IMR-90 (cell line): ENCODE measurements at regions not wholly inside any gene's neighbourhood (a gene's known extent, or its start where the extent isn't known, plus 50 kb on each side); places are given as distances from the start of the nearest gene placed in this dataset.

Experiments used
- ATAC-seq: fragments of 200-7000 bp; cut with Tn5 transposase; 2 replicates; pipeline ENCODE4 v1.9.1; 2020; ENCODE audit warnings: low read depth, mild to moderate bottlenecking, moderate library complexity
- BruUV-seq: library from RNA; stranded (reverse); fragments of 400-500 nt; replicated peaks from 2 replicates; lab custom pipeline; 2021; lab: Mats Ljungman, UMichigan
- CTCF ChIA-PET: fragments of 300-600 bp; formaldehyde crosslinking; extraction: SDS; loops from one replicate; lab custom pipeline; 2021; ENCODE audit warnings: antibody characterized with exemption; lab: Yijun Ruan, JAX
- POLR2A ChIA-PET: fragments of 300-600 bp; sonication (Branson Sonifier 250); formaldehyde crosslinking; loops from one replicate; lab custom pipeline; 2022; ENCODE audit warnings: antibody characterized with exemption; ENCODE audit not compliant: unreplicated experiment; lab: Charles Lee
- DNase-seq: peaks from one replicate; pipeline ENCODE4 v3.0.0; 2013
- H2AFZ ChIP-seq: replicated peaks from 2 replicates; pipeline ENCODE3; 2013; ENCODE audit warnings: low read length, mild to moderate bottlenecking; ENCODE audit not compliant: poor library complexity
- H2AK5ac ChIP-seq: 2 replicates; pipeline ENCODE4 v1.6.1; 2013; ENCODE audit warnings: low read depth, low read length, inconsistent platforms
- H2AK9ac ChIP-seq: replicated peaks from 2 replicates; pipeline ENCODE3; 2013; ENCODE audit warnings: mild to moderate bottlenecking, low read depth, low read length, moderate library complexity; ENCODE audit not compliant: poor library complexity
- H2BK120ac ChIP-seq: 2 replicates; pipeline ENCODE4 v1.6.1; 2013; ENCODE audit warnings: low read depth, low read length, inconsistent platforms
- H2BK15ac ChIP-seq: 3 replicates; pipeline ENCODE4 v1.6.1; 2013; ENCODE audit warnings: low read depth, low read length, inconsistent platforms
- H2BK20ac ChIP-seq: 2 replicates; pipeline ENCODE4 v1.6.1; 2013; ENCODE audit warnings: low read depth, mild to moderate bottlenecking, inconsistent platforms, low read length, moderate library complexity
- H2BK5ac ChIP-seq: 2 replicates; pipeline ENCODE4 v1.6.1; 2013; ENCODE audit warnings: mild to moderate bottlenecking, low read depth, low read length, inconsistent platforms; ENCODE audit not compliant: poor library complexity, severe bottlenecking
- H3K14ac ChIP-seq: replicated peaks from 2 replicates; pipeline ENCODE4 v1.6.1; 2013; ENCODE audit warnings: low read depth, low read length, inconsistent platforms
- H3K18ac ChIP-seq: 2 replicates; pipeline ENCODE4 v1.6.1; 2013; ENCODE audit warnings: low read depth, low read length, control low read depth
- H3K23ac ChIP-seq: 2 replicates; pipeline ENCODE4 v1.6.1; 2013; ENCODE audit warnings: low read depth, low read length, inconsistent platforms
- H3K27ac ChIP-seq: 2 replicates; pipeline ENCODE4 v1.5.1; 2013; ENCODE audit warnings: mild to moderate bottlenecking, control low read depth, low read length; ENCODE audit not compliant: insufficient read depth
- H3K27me3 ChIP-seq: 2 replicates; pipeline ENCODE4 v1.6.1; 2013; ENCODE audit warnings: low read length; ENCODE audit not compliant: control insufficient read depth, insufficient read depth
- H3K36me3 ChIP-seq: 2 replicates; pipeline ENCODE4 v1.6.1; 2013; ENCODE audit warnings: low read length, mixed read lengths; ENCODE audit not compliant: control insufficient read depth, insufficient read depth
- H3K4ac ChIP-seq: 2 replicates; pipeline ENCODE4 v1.6.1; 2013; ENCODE audit warnings: low read depth, low read length, inconsistent platforms
- H3K4me1 ChIP-seq: 2 replicates; pipeline ENCODE4 v1.6.1; 2013; ENCODE audit warnings: low read length, mixed read lengths; ENCODE audit not compliant: control insufficient read depth, insufficient read depth
- H3K4me2 ChIP-seq: 2 replicates; pipeline ENCODE4 v1.6.1; 2013; ENCODE audit warnings: low read depth, mild to moderate bottlenecking, control low read depth, low read length, moderate library complexity
- H3K4me3 ChIP-seq: 2 replicates; pipeline ENCODE4 v1.5.1; 2013; ENCODE audit warnings: low read depth, mild to moderate bottlenecking, control low read depth, low read length, moderate library complexity; ENCODE audit not compliant: insufficient read depth
- H3K56ac ChIP-seq: 2 replicates; pipeline ENCODE4 v1.6.1; 2013; ENCODE audit warnings: low read length, inconsistent platforms; ENCODE audit not compliant: insufficient read depth; ENCODE audit errors: extremely low read depth
- H3K79me1 ChIP-seq, 2 experiments: 2 replicates each; pipeline ENCODE4 v1.6.1; 2013; ENCODE audit warnings: low read length in 2 of 2, inconsistent platforms in 1 of 2, low read depth in 1 of 2
- H3K9ac ChIP-seq: 2 replicates; pipeline ENCODE4 v1.6.1; 2013; ENCODE audit warnings: low read depth, low read length, control low read depth
- H3K9me1 ChIP-seq: 2 replicates; pipeline ENCODE4 v1.6.1; 2013; ENCODE audit warnings: low read length, inconsistent platforms; ENCODE audit not compliant: insufficient read depth
- H3K9me3 ChIP-seq: 2 replicates; pipeline ENCODE4 v1.6.1; 2013; ENCODE audit warnings: low read length; ENCODE audit not compliant: control insufficient read depth, insufficient read depth
- H4K20me1 ChIP-seq: 2 replicates; pipeline ENCODE4 v1.6.1; 2013; ENCODE audit warnings: low read length, inconsistent platforms; ENCODE audit not compliant: insufficient read depth
- H4K5ac ChIP-seq: 2 replicates; pipeline ENCODE4 v1.6.1; 2013; ENCODE audit warnings: mild to moderate bottlenecking, low read depth, low read length, control low read depth
- H4K8ac ChIP-seq, 2 experiments: 2 replicates each; pipeline ENCODE4 v1.6.1; 2013; ENCODE audit warnings: low read depth in 2 of 2, low read length in 2 of 2, control low read depth in 1 of 2, inconsistent platforms in 1 of 2
- H4K91ac ChIP-seq: 2 replicates; pipeline ENCODE4 v1.6.1; 2013; ENCODE audit warnings: low read depth, low read length, inconsistent platforms; ENCODE audit not compliant: insufficient read depth
- BHLHE40 ChIP-seq: fragments of 150-350 bp; IDR thresholded peaks from 2 replicates; pipeline ENCODE4 v1.6.1; 2016; ENCODE audit warnings: mild to moderate bottlenecking, low read depth, low read length
- CEBPB ChIP-seq: IDR thresholded peaks from 2 replicates; pipeline ENCODE4 v1.6.1; 2012; ENCODE audit warnings: low read depth, low read length, improper control_type of control experiment
- CHD1 ChIP-seq: IDR thresholded peaks from 2 replicates; pipeline ENCODE4 v1.6.1; 2012; ENCODE audit warnings: low read depth, low read length, improper control_type of control experiment
- FOS ChIP-seq: fragments of 150-350 bp; IDR thresholded peaks from 2 replicates; pipeline ENCODE4 v1.6.1; 2016; ENCODE audit warnings: low read depth, low read length
- MAFK ChIP-seq: IDR thresholded peaks from 2 replicates; pipeline ENCODE4 v1.6.1; 2012; ENCODE audit warnings: low read depth, low read length, improper control_type of control experiment
- MAZ ChIP-seq: IDR thresholded peaks from 2 replicates; pipeline ENCODE4 v1.6.1; 2012; ENCODE audit warnings: low read depth, mild to moderate bottlenecking, low read length, improper control_type of control experiment, moderate library complexity, borderline replicate concordance
- MXI1 ChIP-seq: IDR thresholded peaks from 2 replicates; pipeline ENCODE4 v1.6.1; 2012; ENCODE audit warnings: low read depth, mild to moderate bottlenecking, low read length, moderate library complexity, borderline replicate concordance
- NFE2L2 ChIP-seq: fragments of 150-350 bp; IDR thresholded peaks from 2 replicates; pipeline ENCODE4 v1.6.1; 2016; ENCODE audit warnings: low read depth, mild to moderate bottlenecking, low read length
- POLR2A ChIP-seq: IDR thresholded peaks from 2 replicates; pipeline ENCODE4 v1.6.1; 2012; ENCODE audit warnings: mild to moderate bottlenecking, low read depth, low read length
- RAD21 ChIP-seq: IDR thresholded peaks from 2 replicates; pipeline ENCODE4 v1.6.1; 2012; ENCODE audit warnings: low read length, improper control_type of control experiment
- RCOR1 ChIP-seq: IDR thresholded peaks from 2 replicates; pipeline ENCODE4 v1.6.1; 2012; ENCODE audit warnings: mild to moderate bottlenecking, low read length, improper control_type of control experiment; ENCODE audit not compliant: insufficient replicate concordance
- RFX5 ChIP-seq: IDR thresholded peaks from 2 replicates; pipeline ENCODE4 v1.8.0; 2012; ENCODE audit warnings: low read depth, mild to moderate bottlenecking, low read length, moderate library complexity
- SMC3 ChIP-seq: fragments of 150-350 bp; IDR thresholded peaks from 2 replicates; pipeline ENCODE4 v1.6.1; 2016; ENCODE audit warnings: low read depth, mild to moderate bottlenecking, antibody characterized with exemption, low read length, moderate library complexity
- WGBS, 2 experiments: methylation state at CpG; one replicate each; pipeline versions ENCODE4 v1.1.5 to v1.1.7; 2013; ENCODE audit warnings: missing lambda C conversion rate in 2 of 2; ENCODE audit not compliant: insufficient read length in 1 of 2; ENCODE audit errors: extremely low coverage in 2 of 2; 5-methylcytosine and 5-hydroxymethylcytosine counted together
- dilution Hi-C: fragments of 300-500 bp; cut with HindIII; formaldehyde crosslinking; loops from one replicate; pipeline ENCODE4 v1.14.3; 2018; ENCODE audit warnings: low sequenced_read_pairs; ENCODE audit not compliant: unreplicated experiment
- in situ Hi-C: fragments of 300-500 bp; cut with MboI; formaldehyde crosslinking; loops from 3 replicates; pipeline ENCODE4 v1.14.3; 2019; ENCODE audit warnings: low sequenced_read_pairs, inconsistent platforms, mixed read lengths
- intact Hi-C: fragments of 100-400 bp; cut with micrococcal nuclease; formaldehyde crosslinking; loops from 2 replicates; pipeline ENCODE4 v1.10.0; 2022
- TF ChIP-seq, protein P1 (sequence below): conservative IDR thresholded peaks from 2 replicates; pipeline ENCODE4 v1.5.1; 2012; ENCODE audit warnings: mild to moderate bottlenecking, low read depth, low read length, improper control_type of control experiment
- TF ChIP-seq, protein P2 (sequence below): fragments of 150-350 bp; IDR thresholded peaks from 2 replicates; pipeline ENCODE4 v1.6.1; 2017; ENCODE audit warnings: mild to moderate bottlenecking, antibody characterized with exemption, low read length, low read depth
- TF ChIP-seq, protein P3 (sequence below): fragments of 150-350 bp; IDR thresholded peaks from 2 replicates; pipeline ENCODE4 v1.6.1; 2016; ENCODE audit warnings: low read depth, mild to moderate bottlenecking, low read length, moderate library complexity, borderline replicate concordance

DNA sequence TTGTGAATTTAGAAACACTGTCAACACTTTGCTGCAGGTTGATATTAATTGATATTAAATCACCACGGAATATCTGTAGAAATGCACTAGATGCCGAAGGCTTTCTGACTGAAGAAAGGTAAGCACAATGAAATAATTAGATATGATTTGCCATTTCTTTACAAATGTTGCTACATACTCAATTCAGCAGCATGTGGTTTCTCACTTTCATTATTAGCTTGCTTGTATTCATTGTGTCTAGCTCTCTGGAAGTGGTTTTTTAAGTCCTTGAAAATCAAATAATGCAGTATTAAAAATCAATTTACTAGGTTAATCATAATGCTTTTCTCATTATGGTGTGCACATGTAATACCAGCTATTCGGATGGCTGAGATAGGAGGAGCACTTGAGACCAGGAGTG lies 231.3 kb upstream of the MARCKS start:
- Histone ChIP-seq H2BK20ac (no peak overlapping the region), H3K23ac (no peak overlapping the region), H3K27ac (no peak overlapping the region), H2AFZ (no peak overlapping the region), H4K8ac (no peak overlapping the region), H2BK120ac (no peak overlapping the region), H3K9ac (no peak overlapping the region), H3K56ac (no peak overlapping the region), H3K4ac (no peak overlapping the region), H3K14ac (no peak overlapping the region), H3K27me3 (no peaks in the 10 kb centered on the region), H4K20me1 (no peaks in the 10 kb centered on the region), H4K5ac (no peak overlapping the region), H2BK5ac (no peak overlapping the region), H3K4me1 (peaks cover 2% of the 10 kb centered on the region), H3K36me3 (no peaks in the 10 kb centered on the region), H3K4me3 (no peak overlapping the region), H3K4me2 (no peak overlapping the region), H3K9me3 (no peaks in the 10 kb centered on the region), H2AK9ac (no peak overlapping the region), H3K18ac (no peak overlapping the region), H3K79me1 (no peaks in the 10 kb centered on the region), H3K9me1 (peaks cover under 1% of the 10 kb centered on the region; the same call in 1 of the 2 replicates), H2BK15ac (no peak overlapping the region), H2AK5ac (no peak overlapping the region), H4K91ac (no peak overlapping the region; the same call in 1 of the 2 replicates)
- in situ Hi-C loops = no loop called here
- CTCF ChIA-PET = interaction anchor here (0.6 kb wide), 1 partner anchor 35 kb away, joined by 5 read pairs; no protein-coding TSS in a partner anchor
- no TSS peak for BruUV-seq
- WGBS, 2 experiments = no CpG with 5 or more reads among the region's 3 CpGs
- TF ChIP-seq RCOR1 (no peak), MAZ (no peak), SMC3 (no peak), POLR2A (no peak), MXI1 (no peak), FOS (no peak), RFX5 (no peak), BHLHE40 (no peak), RAD21 (no peak), NFE2L2 (no peak), CHD1 (no peak), MAFK (no peak), CEBPB (no peak)
- TF ChIP-seq, protein P1, sequence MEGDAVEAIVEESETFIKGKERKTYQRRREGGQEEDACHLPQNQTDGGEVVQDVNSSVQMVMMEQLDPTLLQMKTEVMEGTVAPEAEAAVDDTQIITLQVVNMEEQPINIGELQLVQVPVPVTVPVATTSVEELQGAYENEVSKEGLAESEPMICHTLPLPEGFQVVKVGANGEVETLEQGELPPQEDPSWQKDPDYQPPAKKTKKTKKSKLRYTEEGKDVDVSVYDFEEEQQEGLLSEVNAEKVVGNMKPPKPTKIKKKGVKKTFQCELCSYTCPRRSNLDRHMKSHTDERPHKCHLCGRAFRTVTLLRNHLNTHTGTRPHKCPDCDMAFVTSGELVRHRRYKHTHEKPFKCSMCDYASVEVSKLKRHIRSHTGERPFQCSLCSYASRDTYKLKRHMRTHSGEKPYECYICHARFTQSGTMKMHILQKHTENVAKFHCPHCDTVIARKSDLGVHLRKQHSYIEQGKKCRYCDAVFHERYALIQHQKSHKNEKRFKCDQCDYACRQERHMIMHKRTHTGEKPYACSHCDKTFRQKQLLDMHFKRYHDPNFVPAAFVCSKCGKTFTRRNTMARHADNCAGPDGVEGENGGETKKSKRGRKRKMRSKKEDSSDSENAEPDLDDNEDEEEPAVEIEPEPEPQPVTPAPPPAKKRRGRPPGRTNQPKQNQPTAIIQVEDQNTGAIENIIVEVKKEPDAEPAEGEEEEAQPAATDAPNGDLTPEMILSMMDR = no peak
- TF ChIP-seq, protein P2, sequence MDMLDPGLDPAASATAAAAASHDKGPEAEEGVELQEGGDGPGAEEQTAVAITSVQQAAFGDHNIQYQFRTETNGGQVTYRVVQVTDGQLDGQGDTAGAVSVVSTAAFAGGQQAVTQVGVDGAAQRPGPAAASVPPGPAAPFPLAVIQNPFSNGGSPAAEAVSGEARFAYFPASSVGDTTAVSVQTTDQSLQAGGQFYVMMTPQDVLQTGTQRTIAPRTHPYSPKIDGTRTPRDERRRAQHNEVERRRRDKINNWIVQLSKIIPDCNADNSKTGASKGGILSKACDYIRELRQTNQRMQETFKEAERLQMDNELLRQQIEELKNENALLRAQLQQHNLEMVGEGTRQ = no peak
- TF ChIP-seq, protein P3, sequence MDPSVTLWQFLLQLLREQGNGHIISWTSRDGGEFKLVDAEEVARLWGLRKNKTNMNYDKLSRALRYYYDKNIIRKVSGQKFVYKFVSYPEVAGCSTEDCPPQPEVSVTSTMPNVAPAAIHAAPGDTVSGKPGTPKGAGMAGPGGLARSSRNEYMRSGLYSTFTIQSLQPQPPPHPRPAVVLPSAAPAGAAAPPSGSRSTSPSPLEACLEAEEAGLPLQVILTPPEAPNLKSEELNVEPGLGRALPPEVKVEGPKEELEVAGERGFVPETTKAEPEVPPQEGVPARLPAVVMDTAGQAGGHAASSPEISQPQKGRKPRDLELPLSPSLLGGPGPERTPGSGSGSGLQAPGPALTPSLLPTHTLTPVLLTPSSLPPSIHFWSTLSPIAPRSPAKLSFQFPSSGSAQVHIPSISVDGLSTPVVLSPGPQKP = no peak
- intact Hi-C loops = no loop called here
- ATAC-seq (no peak), DNase-seq (no peak)
- dilution Hi-C loops = no loop called here
- POLR2A ChIA-PET = no interaction called here
